IgD-negative memory B cell (primary cell): ENCODE measurements at regions not wholly inside any gene's neighbourhood (a gene's known extent, or its start where the extent isn't known, plus 50 kb on each side); places are given as distances from the start of the nearest gene placed in this dataset.

Source experiments
- H3K27ac Mint-ChIP-seq, 3 donors: one replicate each; pipeline ENCODE4 v1.8.0; 2020 to 2022; ENCODE audit warnings: mild to moderate bottlenecking in 3 of 3, mixed read lengths in 3 of 3, moderate library complexity in 1 of 3
- H3K27me3 Mint-ChIP-seq: one replicate; pipeline ENCODE4 v1.8.0; 2021; ENCODE audit warnings: mixed read lengths
- H3K36me3 Mint-ChIP-seq: one replicate; pipeline ENCODE4 v1.8.0; 2020; ENCODE audit warnings: mild to moderate bottlenecking, mixed read lengths
- H3K4me1 Mint-ChIP-seq, 3 donors: one replicate each; pipeline ENCODE4 v1.8.0; 2020 to 2022; ENCODE audit warnings: mixed read lengths in 3 of 3, mild to moderate bottlenecking in 1 of 3
- H3K4me3 Mint-ChIP-seq, 4 donors: one replicate each; pipeline ENCODE4 v1.8.0; 2020 to 2022; ENCODE audit warnings: mild to moderate bottlenecking in 4 of 4, mixed read lengths in 4 of 4, moderate library complexity in 3 of 4
- H3K9me3 Mint-ChIP-seq, 3 donors: one replicate each; pipeline ENCODE4 v1.8.0; 2020 to 2021; ENCODE audit warnings: mixed read lengths in 3 of 3, mild to moderate bottlenecking in 1 of 3

GRCh38 chr4:137608085-137608484, 75.8 kb upstream of the PCDH18 start:
- H3K9me3 Mint-ChIP-seq, result peaks cover 0 to 5% (median under 1%) of the 10 kb centered on the region in 3 donors
- H3K27me3 Mint-ChIP-seq, result no peaks in the 10 kb centered on the region
- H3K27ac Mint-ChIP-seq, result no peak overlapping the region
- no peak overlapping the region for H3K4me3 Mint-ChIP-seq
- no peaks in the 10 kb centered on the region for H3K36me3 Mint-ChIP-seq
- no peaks in the 10 kb centered on the region for H3K4me1 Mint-ChIP-seq

- no peak overlapping the region for H3K4me3 Mint-ChIP-seq
- H3K4me1 Mint-ChIP-seq, result no peaks in the 10 kb centered on the region
- H3K36me3 Mint-ChIP-seq, result no peaks in the 10 kb centered on the region
- H3K27ac Mint-ChIP-seq, result no peak overlapping the region
- H3K27me3 Mint-ChIP-seq, result no peaks in the 10 kb centered on the region
- H3K9me3 Mint-ChIP-seq, result peaks cover 0 to 2% (median under 1%) of the 10 kb centered on the region in 3 donors
Observed at GRCh38 chr4:137602436-137602835, 70.1 kb upstream of the PCDH18 start.

DNA sequence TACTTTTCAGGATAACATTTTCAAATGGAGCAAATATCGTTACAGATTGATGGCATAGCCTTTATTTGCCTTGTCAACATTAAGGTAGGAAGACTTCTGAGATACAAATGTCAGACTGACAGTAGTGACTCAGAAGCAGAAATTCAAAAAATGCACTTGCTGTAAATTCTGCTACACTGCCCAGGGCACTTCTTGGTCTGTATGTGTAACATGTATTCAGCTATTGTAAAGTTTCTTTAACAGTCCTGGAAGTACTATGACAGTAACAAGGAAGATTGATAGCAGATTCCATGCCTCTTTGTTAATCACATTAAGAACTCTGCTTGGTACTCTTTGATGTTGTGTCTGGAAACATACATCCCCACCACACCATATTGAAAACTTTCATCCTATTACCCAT, 69.6 kb upstream of the PCDH18 start:
- Mint-ChIP-seq H3K9me3 (peaks cover 0 to 2% (median 0%) of the 10 kb centered on the region in 3 donors), H3K27me3 (no peaks in the 10 kb centered on the region), H3K4me1 (no peaks in the 10 kb centered on the region), H3K36me3 (no peaks in the 10 kb centered on the region), H3K27ac (no peak overlapping the region), H3K4me3 (no peak overlapping the region)

- H3K27ac Mint-ChIP-seq, result no peak overlapping the region
- H3K36me3 Mint-ChIP-seq, result no peaks in the 10 kb centered on the region
- H3K9me3 Mint-ChIP-seq, result peaks cover 0 to 2% (median 0%) of the 10 kb centered on the region in 3 donors
- H3K27me3 Mint-ChIP-seq, result no peaks in the 10 kb centered on the region
- H3K4me1 Mint-ChIP-seq, result no peaks in the 10 kb centered on the region
- H3K4me3 Mint-ChIP-seq, result no peak overlapping the region
Observed at GRCh38 chr4:137599734-137600133, 67.4 kb upstream of the PCDH18 start.

DNA sequence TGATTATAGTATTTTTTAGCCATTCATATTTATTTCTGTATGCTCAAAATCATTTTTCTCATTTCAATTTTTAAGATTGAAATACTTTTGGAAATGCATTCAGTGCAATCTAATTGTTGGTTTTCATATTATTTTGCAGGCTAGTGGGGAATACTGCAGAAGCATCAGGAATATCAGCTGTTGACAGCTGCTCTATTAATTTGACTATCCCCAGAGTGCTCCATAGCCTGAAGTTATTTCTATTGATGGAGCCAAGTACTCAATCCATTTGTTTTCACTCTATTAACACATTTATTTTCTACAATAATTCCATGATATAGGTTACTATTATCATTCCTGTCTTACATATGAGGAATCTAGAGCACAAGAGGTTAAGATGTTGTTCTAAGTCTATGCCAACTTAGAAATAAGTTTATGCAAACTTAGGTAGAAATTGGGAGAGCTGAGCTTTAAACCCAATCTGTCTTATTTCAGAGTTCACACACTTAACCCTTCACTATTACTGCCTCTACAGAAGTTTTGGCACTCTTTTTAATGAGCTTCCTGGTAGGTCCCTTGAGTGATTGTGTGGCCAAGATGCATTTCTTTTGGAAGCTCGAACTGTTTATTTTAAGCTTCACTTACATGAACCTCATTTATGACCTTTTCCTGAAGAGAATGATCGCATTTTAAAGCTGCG, 65.6 kb upstream of the PCDH18 start:
- no peaks in the 10 kb centered on the region for H3K4me1 Mint-ChIP-seq
- no peaks in the 10 kb centered on the region for H3K36me3 Mint-ChIP-seq
- peaks cover 0 to 2% (median 0%) of the 10 kb centered on the region in 3 donors for H3K9me3 Mint-ChIP-seq
- no peak overlapping the region for H3K4me3 Mint-ChIP-seq
- no peaks in the 10 kb centered on the region for H3K27me3 Mint-ChIP-seq
- no peak overlapping the region for H3K27ac Mint-ChIP-seq

GRCh38 chr4:137587796-137588195, 55.5 kb upstream of the PCDH18 start:
- no peaks in the 10 kb centered on the region for H3K27me3 Mint-ChIP-seq
- no peak overlapping the region for H3K27ac Mint-ChIP-seq

GRCh38 chr4:137583671-137584070, 51.4 kb upstream of the PCDH18 start:
- Mint-ChIP-seq H3K36me3 (no peaks in the 10 kb centered on the region), H3K27me3 (no peaks in the 10 kb centered on the region), H3K9me3 (peaks cover 0 to 6% (median 0%) of the 10 kb centered on the region in 3 donors), H3K27ac (no peak overlapping the region), H3K4me3 (no peak overlapping the region), H3K4me1 (no peaks in the 10 kb centered on the region)

More at GRCh38 chr4:137587796-137588195, 55.5 kb upstream of the PCDH18 start:
- Mint-ChIP-seq H3K9me3 (peaks cover 0 to 7% (median 2%) of the 10 kb centered on the region in 3 donors), H3K4me3 (no peak overlapping the region), H3K36me3 (no peaks in the 10 kb centered on the region), H3K4me1 (no peaks in the 10 kb centered on the region)
